ES-I3 (cell line): ENCODE measurements at regions not wholly inside any gene's neighbourhood (a gene's known extent, or its start where the extent isn't known, plus 50 kb on each side); places are given as distances from the start of the nearest gene placed in this dataset.

Experiments
- H3K36me3 ChIP-seq: 2 replicates; pipeline ENCODE4 v1.6.1; 2013; ENCODE audit warnings: mild to moderate bottlenecking, low read length, control low read depth, moderate library complexity; ENCODE audit not compliant: insufficient read depth
- H3K4me1 ChIP-seq: 2 replicates; pipeline ENCODE4 v1.6.1; 2013; ENCODE audit warnings: mild to moderate bottlenecking, control low read depth, low read length; ENCODE audit not compliant: insufficient read depth
- H3K9ac ChIP-seq: 2 replicates; pipeline ENCODE4 v1.6.1; 2013; ENCODE audit warnings: low read depth, mild to moderate bottlenecking, low read length, moderate library complexity
- H3K9me3 ChIP-seq: 2 replicates; pipeline ENCODE4 v1.6.1; 2013; ENCODE audit warnings: mild to moderate bottlenecking, low read length, moderate library complexity; ENCODE audit not compliant: control insufficient read depth, insufficient read depth

- Histone ChIP-seq H3K36me3 (no peaks in the 10 kb centered on the region), H3K4me1 (no peaks in the 10 kb centered on the region), H3K9ac (no peak overlapping the region), H3K9me3 (no peaks in the 10 kb centered on the region; the same call in 1 of the 2 replicates)
These were observed 249.2 kb upstream of the MARCKS start for GRCh38 chr6:113607821-113608545.

GRCh38 chr6:113610377-113610988 is 246.7 kb upstream of the MARCKS start:
- Histone ChIP-seq H3K36me3 (no peaks in the 10 kb centered on the region), H3K4me1 (no peaks in the 10 kb centered on the region), H3K9me3 (no peaks in the 10 kb centered on the region; the same call in 1 of the 2 replicates), H3K9ac (no peak overlapping the region)

DNA sequence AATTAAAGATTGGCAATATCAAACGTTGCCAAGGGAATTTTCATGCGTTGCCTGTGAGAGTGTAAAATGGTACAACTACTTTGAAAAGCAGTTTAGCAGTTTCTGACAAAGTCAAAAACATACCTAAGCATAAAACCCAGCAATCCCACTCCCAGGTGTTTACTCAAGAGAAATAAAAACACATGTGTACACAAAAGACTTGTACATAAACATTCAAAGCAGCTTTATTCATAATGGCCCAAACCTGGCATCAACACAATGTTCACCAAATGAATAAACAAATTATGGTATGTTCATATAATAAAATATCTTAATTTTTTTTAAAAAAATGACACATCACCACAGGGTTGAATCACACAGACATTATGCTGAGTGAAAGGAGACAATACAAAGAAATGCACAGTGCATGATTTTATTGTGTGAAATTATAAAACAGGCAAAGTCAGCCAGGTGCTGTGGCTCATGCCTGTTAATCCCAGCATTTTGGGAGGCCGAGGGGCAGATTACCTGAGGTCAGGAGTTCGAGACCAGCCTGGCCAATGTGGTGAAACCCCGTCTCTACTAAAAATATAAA is 240.4 kb upstream of the MARCKS start:
- Histone ChIP-seq H3K4me1 (peaks cover 6% of the 10 kb centered on the region), H3K36me3 (no peaks in the 10 kb centered on the region), H3K9ac (no peak overlapping the region), H3K9me3 (no peaks in the 10 kb centered on the region; the same call in 1 of the 2 replicates)

DNA sequence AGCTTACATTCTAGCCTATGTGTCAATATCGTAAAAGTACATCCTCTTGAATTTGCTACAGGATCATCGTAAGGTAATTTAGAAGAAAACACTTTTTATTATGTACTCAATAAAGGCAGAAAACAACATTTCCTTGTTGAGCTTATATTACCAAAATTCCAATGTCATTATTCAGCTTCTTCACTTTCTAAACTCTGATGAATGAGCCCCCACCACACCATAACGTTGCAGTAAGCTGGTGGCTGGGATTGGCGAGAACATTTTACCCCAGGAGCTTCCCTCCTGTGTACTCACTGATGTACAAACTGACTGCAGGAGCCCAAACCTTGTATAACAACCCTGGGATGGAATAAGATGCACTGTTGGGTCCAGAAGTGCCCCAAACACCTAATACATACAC is 238.1 kb upstream of the MARCKS start:
- Histone ChIP-seq H3K4me1 (peaks cover 6% of the 10 kb centered on the region), H3K9ac (no peak overlapping the region), H3K9me3 (no peaks in the 10 kb centered on the region), H3K36me3 (no peaks in the 10 kb centered on the region)

DNA sequence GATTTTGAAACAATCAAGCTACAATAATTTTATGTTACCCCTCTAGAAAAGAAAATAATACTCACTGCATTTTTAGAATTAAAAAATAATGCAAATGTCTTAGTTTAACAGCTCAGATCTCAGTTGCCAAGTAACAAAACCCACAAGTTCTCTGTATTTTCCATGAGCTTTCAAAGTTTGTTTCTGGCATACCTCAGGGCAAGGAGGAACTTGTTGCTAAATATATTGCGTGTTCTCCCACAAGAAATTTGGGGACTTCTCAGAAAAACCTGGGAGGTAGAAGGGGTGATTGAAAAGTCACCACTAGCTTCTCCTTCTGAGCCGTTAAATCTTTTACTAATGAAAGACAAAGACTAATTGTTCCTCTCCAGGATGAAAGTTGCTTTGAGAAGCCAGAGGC is 236.8 kb upstream of the MARCKS start:
- Histone ChIP-seq H3K9me3 (no peaks in the 10 kb centered on the region), H3K4me1 (peaks cover 6% of the 10 kb centered on the region), H3K36me3 (no peaks in the 10 kb centered on the region), H3K9ac (no peak overlapping the region)

- H3K9me3 ChIP-seq, result no peaks in the 10 kb centered on the region
- peaks cover 6% of the 10 kb centered on the region for H3K4me1 ChIP-seq
- no peaks in the 10 kb centered on the region for H3K36me3 ChIP-seq
- no peak overlapping the region for H3K9ac ChIP-seq
These were observed 234.9 kb upstream of the MARCKS start for GRCh38 chr6:113622254-113622653.

DNA sequence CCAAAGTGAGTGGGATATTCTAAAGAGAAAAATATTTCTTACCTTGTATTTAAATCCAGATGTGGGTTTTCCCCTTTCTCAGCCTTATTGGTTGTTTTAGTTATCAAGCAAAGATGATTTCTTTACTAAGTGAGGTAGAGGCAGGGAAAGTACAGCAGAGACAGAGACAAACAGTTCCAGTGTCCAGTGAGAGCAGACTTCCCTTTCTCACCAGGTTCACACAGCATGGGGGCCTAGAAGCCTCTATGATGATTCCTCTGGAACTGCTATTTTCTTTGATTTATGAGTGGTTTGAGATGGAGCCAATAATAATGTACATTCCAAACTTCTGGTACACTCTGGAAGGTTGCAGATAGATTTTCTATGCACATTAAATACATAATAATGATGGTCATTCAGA is 234.0 kb upstream of the MARCKS start:
- H3K4me1 ChIP-seq, result peaks cover 6% of the 10 kb centered on the region
- H3K9me3 ChIP-seq, result no peaks in the 10 kb centered on the region
- H3K36me3 ChIP-seq, result no peaks in the 10 kb centered on the region
- H3K9ac ChIP-seq, result no peak overlapping the region

- Histone ChIP-seq H3K9ac (no peak overlapping the region), H3K4me1 (0 out of 2 replicates have a peak, but pooled peaks cover 2% of the 10 kb centered on the region), H3K9me3 (no peaks in the 10 kb centered on the region), H3K36me3 (no peaks in the 10 kb centered on the region)
These were observed 231.3 kb upstream of the MARCKS start for GRCh38 chr6:113625850-113626249.

- Histone ChIP-seq H3K9ac (no peak overlapping the region), H3K4me1 (peaks cover 5% of the 10 kb centered on the region; the same call in 1 of the 2 replicates)
These were observed 230.7 kb upstream of the MARCKS start for GRCh38 chr6:113626475-113626874.

DNA sequence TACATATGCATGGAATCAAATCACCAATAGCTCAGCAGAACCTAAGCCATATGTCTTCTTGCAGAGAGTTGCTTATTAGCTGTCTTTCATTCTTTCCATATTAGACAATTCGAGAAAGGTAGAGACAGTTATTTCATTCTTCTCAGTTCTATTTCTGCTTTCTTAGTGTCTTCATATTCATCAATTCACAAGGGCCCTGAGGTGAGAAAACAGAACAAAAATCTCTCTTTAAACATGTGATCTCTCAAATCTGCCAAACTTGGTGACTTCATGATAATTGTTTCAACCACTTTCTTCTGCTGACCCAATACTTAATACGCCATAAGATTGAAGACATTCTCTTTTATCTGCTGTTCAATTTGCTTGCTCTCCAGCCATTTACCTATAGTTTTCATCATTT is 229.7 kb upstream of the MARCKS start:
- peaks cover 5% of the 10 kb centered on the region; the same call in 1 of the 2 replicates for H3K4me1 ChIP-seq

More at GRCh38 chr6:113626475-113626874, 230.7 kb upstream of the MARCKS start:
- Histone ChIP-seq H3K36me3 (no peaks in the 10 kb centered on the region), H3K9me3 (no peaks in the 10 kb centered on the region)

GRCh38 chr6:113629256-113629655 is 227.9 kb upstream of the MARCKS start:
- H3K4me1 ChIP-seq, result peaks cover 5% of the 10 kb centered on the region; the same call in 1 of the 2 replicates
- H3K9me3 ChIP-seq, result no peaks in the 10 kb centered on the region
- H3K36me3 ChIP-seq, result no peaks in the 10 kb centered on the region
- H3K9ac ChIP-seq, result no peak overlapping the region

More for the DNA sequence above, 229.7 kb upstream of the MARCKS start:
- Histone ChIP-seq H3K9ac (no peak overlapping the region), H3K36me3 (no peaks in the 10 kb centered on the region), H3K9me3 (no peaks in the 10 kb centered on the region)

- no peak overlapping the region for H3K9ac ChIP-seq
- H3K9me3 ChIP-seq, result no peaks in the 10 kb centered on the region
- peaks cover 5% of the 10 kb centered on the region; the same call in 1 of the 2 replicates for H3K4me1 ChIP-seq
- H3K36me3 ChIP-seq, result no peaks in the 10 kb centered on the region
These were observed 227.0 kb upstream of the MARCKS start for GRCh38 chr6:113629975-113630737.

DNA sequence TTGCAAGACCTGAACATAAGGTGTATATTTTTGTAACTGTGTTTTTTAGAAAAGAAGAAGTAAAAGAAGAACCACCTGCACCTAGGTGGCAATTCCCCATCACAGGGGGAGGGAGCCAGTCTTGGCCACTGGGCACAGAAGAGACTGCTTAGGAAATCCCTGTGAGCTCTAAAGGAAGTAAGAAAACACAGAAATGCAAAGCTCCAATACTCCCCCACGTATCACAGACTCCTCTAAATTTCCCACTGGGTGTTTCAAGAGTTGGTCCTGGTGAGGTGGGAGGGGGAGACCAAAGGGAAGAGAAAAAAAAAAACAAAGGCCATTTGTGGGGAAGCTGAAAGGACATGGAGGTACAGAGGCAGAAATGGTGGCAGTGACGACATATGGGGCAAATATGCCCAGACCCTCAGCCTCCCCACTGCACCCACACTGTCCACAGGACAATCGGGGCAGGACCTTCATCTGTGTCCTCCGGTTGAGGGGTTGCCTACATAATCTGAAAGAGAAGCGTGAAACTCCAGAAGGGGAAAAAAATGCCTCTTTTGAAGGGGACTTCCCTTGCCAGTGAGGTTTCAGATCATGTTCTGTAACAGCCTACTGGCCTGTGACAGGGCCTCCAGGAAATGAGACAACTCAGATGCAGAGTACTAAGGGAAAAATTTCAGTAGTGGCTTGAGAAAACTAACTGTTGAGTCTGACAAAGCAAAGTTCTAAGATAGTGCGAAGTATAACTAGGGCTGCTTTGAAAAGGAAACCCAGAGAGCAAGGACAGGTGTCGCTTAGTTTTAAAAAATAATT is 226.2 kb upstream of the MARCKS start:
- no peaks in the 10 kb centered on the region for H3K36me3 ChIP-seq
- no peaks in the 10 kb centered on the region for H3K9me3 ChIP-seq
- H3K4me1 ChIP-seq, result peaks cover 5% of the 10 kb centered on the region; the same call in 1 of the 2 replicates
- no peak overlapping the region for H3K9ac ChIP-seq

DNA sequence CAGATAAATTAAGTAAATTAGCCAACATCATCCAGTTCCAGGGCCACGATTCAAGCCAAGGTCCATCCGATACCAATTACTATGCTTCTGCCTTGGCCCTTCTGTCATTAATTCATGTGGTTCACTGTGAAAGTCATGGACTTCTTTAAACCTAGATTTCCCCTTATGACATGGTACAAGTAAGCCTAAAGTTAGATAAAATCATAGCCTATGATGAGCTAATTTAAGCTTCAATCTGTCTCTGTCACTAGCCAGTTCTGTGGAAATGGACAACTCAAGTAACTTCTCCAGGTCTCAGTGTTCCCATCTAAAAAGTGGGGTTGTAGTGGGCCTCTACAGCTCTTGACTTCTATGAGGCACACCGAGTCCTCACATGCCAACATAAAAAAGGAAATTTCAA is 225.5 kb upstream of the MARCKS start:
- H3K9ac ChIP-seq, result no peak overlapping the region

More for the DNA sequence above, 225.5 kb upstream of the MARCKS start:
- Histone ChIP-seq H3K4me1 (peaks cover 5% of the 10 kb centered on the region; the same call in 1 of the 2 replicates), H3K36me3 (no peaks in the 10 kb centered on the region), H3K9me3 (no peaks in the 10 kb centered on the region)
